Upper lobe of right lung (tissue), 1 donor: ENCODE measurements at regions not wholly inside any gene's neighbourhood (a gene's known extent, or its start where the extent isn't known, plus 50 kb on each side); places are given as distances from the start of the nearest gene placed in this dataset.

Experiments
- ATAC-seq: fragments of 200-7000 bp; cut with Tn5 transposase; one replicate; pipeline ENCODE4 v1.9.1; 2020; ENCODE audit warnings: mild to moderate bottlenecking, moderate library complexity
- DNase-seq: peaks from one replicate; pipeline ENCODE4 v3.0.0-alpha.2; 2020
- H3K27ac ChIP-seq: fragments of 200-600 bp; one replicate; pipeline ENCODE4 v1.8.0; 2022
- H3K27me3 ChIP-seq: fragments of 200-600 bp; one replicate; pipeline ENCODE4 v1.8.0; 2022; ENCODE audit warnings: mild to moderate bottlenecking
- H3K36me3 ChIP-seq: fragments of 200-600 bp; one replicate; pipeline ENCODE4 v1.8.0; 2022
- H3K4me1 ChIP-seq: fragments of 200-600 bp; one replicate; pipeline ENCODE4 v1.8.0; 2022
- H3K4me3 ChIP-seq: fragments of 200-600 bp; one replicate; pipeline ENCODE4 v1.8.0; 2022; ENCODE audit warnings: mild to moderate bottlenecking
- H3K9me3 ChIP-seq: fragments of 200-600 bp; one replicate; pipeline ENCODE4 v1.8.0; 2022
- intact Hi-C: fragments of 100-400 bp; cut with DNase I; formaldehyde crosslinking; loops from one replicate; pipeline ENCODE4 v1.11.0; 2022
- TF ChIP-seq, protein P1 (sequence below): fragments of 200-600 bp; IDR thresholded peaks from one replicate; pipeline ENCODE4 v1.8.0; 2022; ENCODE audit warnings: antibody characterized with exemption
- donor health status: DM: no; HTN: yes; CAD: no; lungs with severe emphysema.

DNA sequence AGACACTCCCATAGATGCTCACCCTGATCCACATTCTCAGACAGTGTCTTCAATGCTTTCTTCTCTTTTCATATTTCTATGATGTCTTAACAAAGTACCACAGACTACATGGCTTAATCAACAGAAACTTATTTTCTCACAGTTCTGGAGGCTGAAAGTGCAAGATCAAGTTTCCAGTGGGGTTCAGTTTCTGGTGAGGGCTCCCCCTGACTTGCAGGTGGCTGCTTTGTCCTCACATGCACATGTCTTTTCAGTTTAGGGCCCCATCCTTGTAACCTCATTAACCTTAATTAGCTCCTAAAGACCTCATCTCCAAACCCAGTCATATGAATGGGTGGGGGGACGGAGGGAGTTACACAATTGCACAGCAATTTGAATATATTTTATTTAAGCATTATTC is 335.8 kb downstream of the AASDHPPT start:
- no peaks in the 10 kb centered on the region for H3K36me3 ChIP-seq
- ATAC-seq, result no peak
- H3K4me1 ChIP-seq, result no peaks in the 10 kb centered on the region
- no peaks in the 10 kb centered on the region for H3K27me3 ChIP-seq
- no peak overlapping the region for H3K4me3 ChIP-seq
- H3K9me3 ChIP-seq, result no peaks in the 10 kb centered on the region
- no peak overlapping the region for H3K27ac ChIP-seq
- intact Hi-C loops, result no loop called here
- TF ChIP-seq, protein P1, sequence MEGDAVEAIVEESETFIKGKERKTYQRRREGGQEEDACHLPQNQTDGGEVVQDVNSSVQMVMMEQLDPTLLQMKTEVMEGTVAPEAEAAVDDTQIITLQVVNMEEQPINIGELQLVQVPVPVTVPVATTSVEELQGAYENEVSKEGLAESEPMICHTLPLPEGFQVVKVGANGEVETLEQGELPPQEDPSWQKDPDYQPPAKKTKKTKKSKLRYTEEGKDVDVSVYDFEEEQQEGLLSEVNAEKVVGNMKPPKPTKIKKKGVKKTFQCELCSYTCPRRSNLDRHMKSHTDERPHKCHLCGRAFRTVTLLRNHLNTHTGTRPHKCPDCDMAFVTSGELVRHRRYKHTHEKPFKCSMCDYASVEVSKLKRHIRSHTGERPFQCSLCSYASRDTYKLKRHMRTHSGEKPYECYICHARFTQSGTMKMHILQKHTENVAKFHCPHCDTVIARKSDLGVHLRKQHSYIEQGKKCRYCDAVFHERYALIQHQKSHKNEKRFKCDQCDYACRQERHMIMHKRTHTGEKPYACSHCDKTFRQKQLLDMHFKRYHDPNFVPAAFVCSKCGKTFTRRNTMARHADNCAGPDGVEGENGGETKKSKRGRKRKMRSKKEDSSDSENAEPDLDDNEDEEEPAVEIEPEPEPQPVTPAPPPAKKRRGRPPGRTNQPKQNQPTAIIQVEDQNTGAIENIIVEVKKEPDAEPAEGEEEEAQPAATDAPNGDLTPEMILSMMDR, result no peak
- DNase-seq, result no peak

- TF ChIP-seq, protein P1, result no peak
- intact Hi-C loops, result no loop called here
- no peak overlapping the region for H3K27ac ChIP-seq
- H3K9me3 ChIP-seq, result no peaks in the 10 kb centered on the region
- no peaks in the 10 kb centered on the region for H3K27me3 ChIP-seq
- no peak for DNase-seq
- H3K36me3 ChIP-seq, result no peaks in the 10 kb centered on the region
- ATAC-seq, result no peak
- H3K4me1 ChIP-seq, result no peaks in the 10 kb centered on the region
- no peak overlapping the region for H3K4me3 ChIP-seq
These were observed 338.0 kb downstream of the AASDHPPT start for GRCh38 chr11:106415510-106415909.

GRCh38 chr11:106418791-106419190 is 341.3 kb downstream of the AASDHPPT start:
- Histone ChIP-seq H3K36me3 (no peaks in the 10 kb centered on the region), H3K27me3 (no peaks in the 10 kb centered on the region), H3K4me3 (no peak overlapping the region), H3K9me3 (no peaks in the 10 kb centered on the region), H3K4me1 (no peaks in the 10 kb centered on the region), H3K27ac (no peak overlapping the region)
- DNase-seq (no peak), ATAC-seq (no peak)
- TF ChIP-seq, protein P1, result no peak
- intact Hi-C loops, result no loop called here

- Histone ChIP-seq H3K4me1 (no peaks in the 10 kb centered on the region), H3K9me3 (no peaks in the 10 kb centered on the region), H3K27ac (no peak overlapping the region), H3K27me3 (no peaks in the 10 kb centered on the region), H3K4me3 (no peak overlapping the region), H3K36me3 (no peaks in the 10 kb centered on the region)
- DNase-seq (no peak), ATAC-seq (no peak)
- TF ChIP-seq, protein P1, result no peak
- intact Hi-C loops, result no loop called here
These were observed 342.7 kb downstream of the AASDHPPT start for GRCh38 chr11:106420048-106420665.

GRCh38 chr11:106420686-106421085 is 343.2 kb downstream of the AASDHPPT start:
- ATAC-seq (no peak), DNase-seq (no peak)
- Histone ChIP-seq H3K27me3 (no peaks in the 10 kb centered on the region), H3K36me3 (no peaks in the 10 kb centered on the region), H3K4me3 (no peak overlapping the region), H3K27ac (no peak overlapping the region), H3K4me1 (no peaks in the 10 kb centered on the region), H3K9me3 (no peaks in the 10 kb centered on the region)
- TF ChIP-seq, protein P1, result no peak
- intact Hi-C loops, result no loop called here

DNA sequence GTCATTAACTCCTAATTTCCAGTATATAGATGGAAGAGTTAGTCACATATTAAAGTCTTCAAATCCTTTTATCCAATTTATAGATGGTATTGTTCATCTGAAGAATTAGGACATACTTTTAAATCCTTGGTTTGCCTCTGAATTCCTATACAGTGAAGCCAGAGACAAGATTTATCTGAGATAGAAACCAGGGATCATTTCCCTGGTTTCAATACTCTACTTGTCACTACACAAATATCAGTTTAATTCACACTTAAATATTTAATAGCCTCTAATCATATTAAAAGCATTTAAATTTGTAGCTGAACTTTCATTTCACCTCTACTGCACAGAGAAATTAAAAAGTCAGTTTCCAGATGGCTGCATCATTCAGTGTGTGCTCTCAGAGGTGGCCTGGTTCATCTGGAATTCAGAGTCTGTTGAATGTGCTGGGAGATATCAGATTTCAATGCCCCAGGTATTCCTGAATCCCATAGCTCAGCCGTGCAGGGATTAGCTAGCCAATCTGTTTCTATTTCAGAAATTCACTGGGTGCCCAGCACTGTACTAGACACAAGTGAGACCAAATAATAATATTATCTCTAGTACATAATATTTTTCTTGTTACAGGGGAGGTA is 344.3 kb downstream of the AASDHPPT start:
- DNase-seq (no peak), ATAC-seq (no peak)
- intact Hi-C loops, result no loop called here
- H3K27ac ChIP-seq, result no peak overlapping the region
- no peaks in the 10 kb centered on the region for H3K36me3 ChIP-seq
- H3K4me3 ChIP-seq, result no peak overlapping the region
- no peaks in the 10 kb centered on the region for H3K27me3 ChIP-seq
- H3K4me1 ChIP-seq, result no peaks in the 10 kb centered on the region
- TF ChIP-seq, protein P1, result no peak
- no peaks in the 10 kb centered on the region for H3K9me3 ChIP-seq
